SKM-1 treated with dmso at 0.1 percent for 144 hours (cell line): ENCODE measurements at regions not wholly inside any gene's neighbourhood (a gene's known extent, or its start where the extent isn't known, plus 50 kb on each side); places are given as distances from the start of the nearest gene placed in this dataset.

Experiments
- DNase-seq: peaks from one replicate; lab custom pipeline; 2025; ENCODE audit not compliant: unreplicated experiment; lab: John Stamatoyannopoulos, UW

DNA sequence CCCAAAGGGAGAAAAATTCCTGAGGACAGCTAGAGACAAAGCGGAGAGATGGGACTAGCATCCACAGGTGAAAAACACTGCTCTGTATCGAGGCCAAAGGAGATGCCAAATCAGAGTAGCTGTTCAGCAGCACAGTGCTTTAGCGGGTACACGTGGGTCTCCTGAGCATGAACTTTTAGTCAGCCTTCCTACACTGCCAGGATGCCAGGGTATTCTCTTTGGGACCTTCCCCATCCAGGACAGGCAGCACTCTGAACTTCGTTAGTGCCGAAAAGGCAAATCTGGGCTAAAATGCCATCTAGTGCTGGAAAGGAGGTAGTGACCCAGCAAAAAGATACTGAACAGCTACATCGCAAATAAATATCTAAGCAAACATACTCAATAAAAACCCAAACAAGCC, 64.9 kb downstream of the C6orf58 start:
- peak; percentile 16 for DNase-seq
